GM10266 (cell line): ENCODE measurements at regions not wholly inside any gene's neighbourhood (a gene's known extent, or its start where the extent isn't known, plus 50 kb on each side); places are given as distances from the start of the nearest gene placed in this dataset.

Source experiments
- DNase-seq: peaks from one replicate; pipeline ENCODE4 v3.0.0; 2012; ENCODE audit errors: extremely low spot score
- CTCF ChIP-seq: IDR thresholded peaks from 2 replicates; pipeline ENCODE4 v1.5.1; 2012; ENCODE audit warnings: mild to moderate bottlenecking, low read depth; ENCODE audit not compliant: control insufficient read depth, insufficient read depth; ENCODE audit errors: missing control alignments

- DNase-seq = no peak
- no peak for TF ChIP-seq CTCF
Measured at GRCh38 chr2:190794377-190794776, 86.2 kb upstream of the GLS start.

- no peak for TF ChIP-seq CTCF
- DNase-seq = no peak
Measured at GRCh38 chr2:190794790-190795189, 85.8 kb upstream of the GLS start.

GRCh38 chr2:190795686-190796085 lies 84.9 kb upstream of the GLS start:
- no peak for DNase-seq
- no peak for TF ChIP-seq CTCF

- no peak for DNase-seq
- TF ChIP-seq CTCF = no peak
Measured at GRCh38 chr2:190799999-190800398, 80.6 kb upstream of the GLS start.

- no peak for TF ChIP-seq CTCF
Measured at GRCh38 chr2:190800528-190800927, 80.1 kb upstream of the GLS start.

GRCh38 chr2:190802129-190802528 lies 78.5 kb upstream of the GLS start:
- TF ChIP-seq CTCF = no peak
- no peak for DNase-seq

More at GRCh38 chr2:190800528-190800927, 80.1 kb upstream of the GLS start:
- DNase-seq = no peak

- TF ChIP-seq CTCF = no peak
- DNase-seq = no peak
Measured at GRCh38 chr2:190802626-190803209, 77.9 kb upstream of the GLS start.
